GM23248 (cell line): ENCODE measurements at regions not wholly inside any gene's neighbourhood (a gene's known extent, or its start where the extent isn't known, plus 50 kb on each side); places are given as distances from the start of the nearest gene placed in this dataset.

Source experiments
- EZH2 ChIP-seq: fragments of 200-600 bp; sonication (generic); IDR thresholded peaks from 2 replicates; pipeline ENCODE4 v1.6.1; 2018; ENCODE audit warnings: antibody characterized with exemption, mild to moderate bottlenecking; ENCODE audit not compliant: insufficient read depth, poor library complexity, severe bottlenecking
- EZH2phosphoT487 ChIP-seq: fragments of 200-600 bp; sonication (generic); IDR thresholded peaks from 2 replicates; pipeline ENCODE4 v1.6.1; 2018; ENCODE audit warnings: antibody characterized with exemption, moderate library complexity, mild to moderate bottlenecking, low read depth; ENCODE audit not compliant: insufficient read depth

GRCh38 chr1:60896701-60897363 is 185.5 kb upstream of the NFIA start:
- no peak for TF ChIP-seq EZH2
- no peak for TF ChIP-seq EZH2phosphoT487
